Stimulated activated CD4-positive, alpha-beta T cell treated with anti-CD3 and anti-CD28 coated beads, Interleukin-15, amount 100 ng/mL, for 24 hours (primary cell): ENCODE measurements at regions not wholly inside any gene's neighbourhood (a gene's known extent, or its start where the extent isn't known, plus 50 kb on each side); places are given as distances from the start of the nearest gene placed in this dataset.
A peak's percentile ranks its signal among the peaks of the same experiment; 100 is the strongest.
"Not testable (repeated sequence)": the region's sequence is repeated elsewhere in the genome, so short reads cannot be mapped to it uniquely, and the experiment has no call there.

Experiments
- DNase-seq: peaks from one replicate; pipeline ENCODE4 v3.0.0-alpha.2; 2020

- no peak for DNase-seq
Measured at GRCh38 chr4:162586266-162586665, 422.5 kb upstream of the FSTL5 start.

GRCh38 chr4:162582180-162582579 is 418.4 kb upstream of the FSTL5 start:
- no peak for DNase-seq

DNA sequence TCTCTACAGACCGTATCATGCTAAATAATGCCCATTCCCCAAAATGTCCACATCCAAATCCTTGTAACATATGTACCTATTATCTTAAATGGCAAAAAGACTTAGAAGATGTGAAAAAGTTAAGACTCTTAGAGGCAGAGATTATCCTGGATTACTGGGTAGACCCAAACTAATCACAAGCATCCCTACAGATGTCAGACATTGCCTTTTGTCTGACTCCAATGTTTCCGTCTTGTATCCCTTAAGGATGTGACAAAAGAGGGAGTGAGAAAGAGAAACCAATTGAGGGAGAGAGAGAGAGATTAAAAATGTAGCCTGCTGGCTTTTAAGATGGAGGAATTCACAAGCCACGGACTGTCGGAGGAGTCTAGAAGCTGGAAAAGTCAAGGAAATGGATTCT is 401.9 kb upstream of the FSTL5 start:
- DNase-seq = no peak

- DNase-seq = no peak
Measured at GRCh38 chr4:162560073-162560472, 396.3 kb upstream of the FSTL5 start.

DNA sequence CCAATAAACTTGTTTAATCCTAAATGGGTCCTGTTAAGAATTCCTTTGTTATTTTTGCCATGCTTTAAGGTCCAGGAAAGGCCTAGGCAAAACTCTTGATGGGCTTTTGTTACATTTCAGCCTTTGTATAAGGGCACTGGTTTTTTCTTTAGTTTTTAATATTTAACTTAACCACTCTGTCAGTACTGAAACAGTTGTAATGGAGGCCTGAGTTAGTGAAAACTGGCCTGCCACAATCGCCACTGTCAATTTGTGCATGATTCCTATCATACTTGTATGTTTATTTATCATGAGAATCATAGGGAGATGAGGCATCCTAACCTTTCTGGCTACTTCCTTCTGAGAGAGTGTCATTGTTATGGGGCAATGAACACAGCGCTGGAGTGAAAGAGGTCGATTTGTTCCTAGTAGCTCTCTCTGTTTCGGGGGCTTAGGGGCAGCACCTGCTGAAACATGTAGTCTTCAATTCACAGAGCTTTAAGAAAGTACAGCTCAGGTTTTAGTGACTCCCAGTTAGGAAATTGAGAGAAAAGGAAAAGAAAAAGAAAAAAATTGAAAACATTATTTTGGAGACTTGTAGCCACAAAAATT is 393.8 kb upstream of the FSTL5 start:
- DNase-seq = no peak

GRCh38 chr4:162535121-162535520 is 371.3 kb upstream of the FSTL5 start:
- no peak for DNase-seq

GRCh38 chr4:162523171-162523570 is 359.4 kb upstream of the FSTL5 start:
- DNase-seq = no peak

DNA sequence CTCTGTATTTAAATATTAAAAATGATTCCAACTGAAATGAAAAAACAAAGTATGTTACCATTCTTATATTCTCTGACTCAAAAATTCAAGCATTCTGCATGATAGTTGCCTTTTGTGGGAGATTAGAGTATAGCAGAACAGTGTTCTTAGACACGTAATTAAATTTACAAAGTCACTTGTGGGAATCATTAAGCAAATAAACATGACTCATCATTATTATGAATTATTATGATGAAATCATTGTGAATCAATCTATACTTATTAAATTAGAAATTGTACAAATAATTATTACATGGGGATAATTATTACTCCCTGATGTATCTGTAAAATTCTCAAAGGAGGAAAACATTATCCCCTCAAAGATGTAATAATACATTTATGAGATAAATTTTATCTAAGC is 358.9 kb upstream of the FSTL5 start:
- no peak for DNase-seq

- DNase-seq = no peak
Measured at GRCh38 chr4:162510937-162511336, 347.1 kb upstream of the FSTL5 start.

- no peak for DNase-seq
Measured at GRCh38 chr4:162510115-162510514, 346.3 kb upstream of the FSTL5 start.

- DNase-seq = no peak
Measured at GRCh38 chr4:162509333-162509732, 345.5 kb upstream of the FSTL5 start.

DNA sequence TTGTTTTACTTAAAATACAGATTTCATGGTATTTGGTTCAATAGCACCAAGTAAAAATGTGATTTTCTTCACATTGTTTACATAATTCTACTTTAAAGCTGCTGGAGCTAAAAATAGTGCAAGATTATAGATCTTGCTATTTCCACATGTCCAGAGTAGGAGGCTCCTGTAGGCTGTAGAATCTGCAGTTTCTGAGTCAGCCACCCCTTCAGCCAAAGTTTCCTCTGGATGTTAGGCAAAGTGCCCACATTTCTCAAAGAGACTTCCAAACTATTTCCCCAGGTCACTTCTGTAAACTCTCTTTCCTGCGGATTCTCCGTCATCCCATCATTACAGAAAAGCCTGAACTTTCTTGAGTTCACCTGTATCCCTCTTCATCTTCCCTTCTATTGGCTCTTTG is 342.5 kb upstream of the FSTL5 start:
- DNase-seq = no peak

GRCh38 chr4:162503868-162504267 is 340.1 kb upstream of the FSTL5 start:
- no peak for DNase-seq

DNA sequence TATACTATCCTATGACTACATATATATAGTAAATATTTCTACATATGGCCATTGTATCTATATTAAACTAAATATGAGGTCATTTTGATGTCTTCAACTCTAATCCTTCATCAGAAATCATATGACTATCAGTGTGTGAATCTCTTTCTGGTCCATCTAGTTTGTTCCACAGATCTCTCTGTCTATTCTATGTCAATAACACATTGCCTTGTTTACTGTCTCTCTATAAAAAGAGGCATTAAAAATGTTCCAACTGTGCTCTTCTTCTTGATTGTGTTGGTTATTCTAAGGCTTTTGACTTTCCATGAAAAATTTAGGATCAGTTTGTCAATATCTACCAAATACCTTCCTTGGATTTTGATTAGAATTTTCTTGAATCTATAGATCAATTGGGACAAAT is 338.3 kb upstream of the FSTL5 start:
- DNase-seq = no peak

DNA sequence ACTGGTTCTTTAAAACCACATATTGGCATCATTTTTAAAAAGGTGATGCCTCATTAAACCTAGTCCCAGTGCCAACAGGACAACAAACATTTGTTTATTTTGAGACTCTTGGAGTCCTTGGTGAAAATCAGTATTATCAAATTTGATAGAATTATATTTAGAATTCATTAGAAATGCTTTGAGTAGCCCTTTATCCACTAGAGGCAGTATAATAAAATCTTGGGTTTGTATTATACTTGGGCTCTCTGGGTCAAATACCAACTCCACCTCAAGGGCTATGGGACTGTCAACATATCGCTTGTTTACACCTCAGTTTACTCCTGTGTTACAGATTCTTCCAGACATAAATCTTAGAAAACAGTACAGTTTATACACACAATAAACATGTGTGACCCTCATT is 335.7 kb upstream of the FSTL5 start:
- no peak for DNase-seq

DNA sequence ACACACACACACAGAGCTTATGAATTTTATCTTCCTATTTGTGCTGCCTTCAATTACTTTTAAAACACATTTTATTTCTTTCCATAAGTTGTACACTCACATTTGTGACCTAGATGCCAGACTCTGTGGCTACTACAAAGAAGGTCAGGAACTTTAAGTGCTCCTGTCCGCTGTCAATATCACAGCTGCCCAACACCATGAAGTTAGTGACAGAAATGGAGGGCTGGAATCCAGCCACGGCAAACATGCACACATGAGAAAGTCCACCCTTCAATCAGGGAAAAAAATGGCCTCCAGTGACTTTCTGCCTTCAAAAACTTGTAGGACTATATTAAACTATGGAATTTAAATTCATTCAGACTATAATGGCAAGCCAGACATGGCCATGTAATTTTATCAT is 334.4 kb upstream of the FSTL5 start:
- no peak for DNase-seq

DNA sequence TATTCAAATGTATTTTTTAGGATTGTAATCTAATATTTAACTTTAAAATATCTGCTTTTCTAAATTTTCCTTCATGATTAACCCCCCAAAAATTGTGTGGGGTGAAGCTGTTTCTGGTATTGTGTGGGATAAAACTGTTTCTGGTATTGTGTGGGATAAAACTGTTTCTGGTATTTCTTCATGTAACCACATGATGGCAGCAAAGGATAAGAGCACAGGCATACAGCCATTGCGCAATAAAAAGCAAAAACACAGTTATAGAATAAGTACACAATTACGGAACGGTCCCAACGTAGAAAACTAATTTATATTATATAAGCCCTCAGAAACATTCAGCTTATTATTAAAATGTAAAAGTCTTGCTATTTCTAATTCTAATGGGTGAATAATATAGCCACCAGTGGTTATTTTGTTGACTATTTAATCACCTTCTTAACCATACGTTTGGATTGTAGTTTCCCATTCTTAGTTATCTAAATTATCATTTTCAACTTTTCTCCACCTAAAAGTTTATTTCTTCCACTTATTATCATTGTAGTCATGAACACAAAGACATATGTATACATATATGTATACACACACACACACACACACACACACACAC is 333.9 kb upstream of the FSTL5 start:
- DNase-seq = peak; percentile 3

- no peak for DNase-seq
Measured at GRCh38 chr4:162494935-162495334, 331.1 kb upstream of the FSTL5 start.

DNA sequence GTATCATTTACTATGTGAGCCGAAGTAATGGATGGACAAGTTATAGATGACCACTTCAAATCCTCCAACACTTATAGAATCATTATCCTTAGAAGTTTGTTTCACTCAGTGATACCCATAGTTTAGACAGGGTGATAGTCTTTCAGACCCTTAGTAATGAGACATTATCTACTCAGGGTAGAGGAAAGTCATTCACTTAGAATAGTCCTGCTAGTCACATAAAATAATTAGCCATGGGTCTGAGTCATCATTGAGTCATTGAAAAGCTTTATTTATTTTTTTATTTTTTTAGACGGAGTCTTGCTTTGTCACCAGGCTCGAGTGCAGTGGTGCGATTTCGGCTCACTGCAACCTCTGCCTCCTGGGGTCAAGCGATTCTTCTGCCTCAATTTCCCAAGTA is 321.7 kb upstream of the FSTL5 start:
- no peak for DNase-seq

- DNase-seq = no peak
Measured at GRCh38 chr4:162475246-162475645, 311.4 kb upstream of the FSTL5 start.

GRCh38 chr4:162469977-162470376 is 306.2 kb upstream of the FSTL5 start:
- DNase-seq = no peak

DNA sequence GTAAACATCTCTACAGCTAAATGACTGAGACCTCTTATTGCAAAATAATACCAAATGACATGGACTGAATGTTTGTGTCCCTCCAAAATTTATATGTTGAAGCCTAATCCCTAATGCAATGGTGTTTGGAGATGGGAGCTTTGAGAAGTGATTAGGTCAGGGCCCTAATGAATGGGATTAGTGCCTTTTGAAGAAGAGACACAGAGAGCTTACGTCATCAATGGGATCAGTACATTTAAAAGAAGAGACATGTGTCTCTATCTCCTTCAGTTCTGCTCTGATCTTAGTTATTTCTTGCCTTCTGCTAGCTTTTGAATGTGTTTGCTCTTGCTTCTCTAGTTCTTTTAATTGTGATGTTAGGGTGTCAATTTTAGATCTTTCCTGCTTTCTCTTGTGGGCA is 301.6 kb upstream of the FSTL5 start:
- not testable (repeated sequence) for DNase-seq

GRCh38 chr4:162461952-162462351 is 298.2 kb upstream of the FSTL5 start:
- no peak for DNase-seq

- DNase-seq = no peak
Measured at GRCh38 chr4:162458051-162458450, 294.3 kb upstream of the FSTL5 start.
